ENCODE measurements at regions not wholly inside any gene's neighbourhood (a gene's known extent, or its start where the extent isn't known, plus 50 kb on each side); places are given as distances from the start of the nearest gene placed in this dataset.

DNA sequence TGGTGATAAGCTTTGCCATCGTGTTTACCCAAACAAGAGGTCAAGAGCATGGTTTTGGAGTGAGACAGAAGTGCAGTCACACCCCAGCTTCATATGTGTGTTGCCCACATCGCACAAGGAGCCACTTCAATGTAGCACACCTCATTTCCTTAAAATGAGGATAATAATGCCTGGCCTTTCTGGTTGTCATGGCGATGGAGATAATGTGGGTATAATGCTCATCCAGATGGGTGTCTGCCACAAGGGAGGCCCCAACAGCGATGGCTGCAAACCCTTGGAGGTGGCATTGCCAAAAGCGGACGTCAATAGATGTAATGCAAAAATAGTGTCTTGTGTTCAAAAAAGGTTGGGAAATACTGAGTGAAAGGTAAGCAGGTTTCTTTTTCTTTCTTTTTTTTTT lies 83.1 kb upstream of the AJAP1 start:
- ChIA-PET CTCF (no interaction called here), POLR2A (no interaction called here)

DNA sequence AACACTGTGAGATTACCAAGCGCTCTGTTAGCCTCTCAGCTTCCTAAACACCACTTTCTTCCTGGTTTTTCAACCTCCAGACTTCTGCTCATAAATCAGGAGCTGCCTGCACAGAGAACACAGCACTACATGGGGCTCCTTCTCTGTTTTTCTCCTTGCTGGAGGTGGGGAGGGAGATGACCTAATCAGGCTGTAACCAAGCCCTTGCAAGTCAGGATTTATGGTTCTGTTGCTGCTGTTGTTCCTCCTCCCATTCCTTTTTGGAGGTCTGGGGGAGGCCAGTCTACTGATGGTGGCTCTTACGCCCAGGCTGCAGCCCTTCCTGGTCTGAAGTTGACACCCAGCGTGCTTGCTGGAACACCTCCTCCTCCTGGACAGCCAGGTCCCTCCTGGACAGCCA lies 80.9 kb upstream of the AJAP1 start:
- ChIA-PET POLR2A (no interaction called here), CTCF (no interaction called here)

DNA sequence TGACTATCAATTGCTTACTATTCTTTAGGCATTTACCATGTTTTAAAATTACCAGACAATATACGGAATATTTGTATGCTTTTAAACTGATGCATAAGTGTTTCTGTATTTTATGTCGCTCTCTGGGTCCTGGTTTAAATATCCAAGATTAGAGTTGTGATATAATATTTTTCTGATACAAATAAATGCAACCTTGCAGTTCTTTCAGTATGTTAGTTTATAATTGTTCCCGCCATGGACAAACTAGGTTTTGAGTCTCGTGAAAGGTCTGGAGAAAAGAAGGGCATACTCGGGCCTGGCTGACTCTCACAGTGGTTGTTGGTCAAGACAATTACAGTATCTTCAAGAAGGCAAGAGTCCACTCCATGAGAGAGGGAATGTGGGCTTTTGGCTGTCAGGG lies 72.6 kb upstream of the AJAP1 start:
- ChIA-PET CTCF (no interaction called here), POLR2A (no interaction called here)

DNA sequence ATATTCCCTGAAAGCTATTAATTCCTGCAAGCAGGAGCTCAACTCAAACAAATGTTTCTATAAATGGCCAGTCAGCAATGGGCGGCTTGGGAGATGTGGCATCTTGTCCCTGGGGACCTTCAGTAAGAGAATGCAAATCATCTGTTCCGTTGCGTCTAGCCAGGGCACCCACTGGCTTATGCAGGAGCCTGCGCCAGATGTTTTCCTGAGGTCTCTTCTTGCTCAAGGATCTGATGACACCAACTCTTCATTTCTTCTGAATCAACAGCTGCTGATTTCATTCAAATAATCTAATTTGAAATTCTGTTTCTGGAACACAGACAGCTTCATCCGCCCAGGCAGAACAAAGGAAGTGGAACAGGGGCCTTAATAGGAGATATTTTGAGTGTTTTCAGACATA lies 70.0 kb upstream of the AJAP1 start:
- POLR2A ChIA-PET, result no interaction called here
- CTCF ChIA-PET, result no interaction called here

DNA sequence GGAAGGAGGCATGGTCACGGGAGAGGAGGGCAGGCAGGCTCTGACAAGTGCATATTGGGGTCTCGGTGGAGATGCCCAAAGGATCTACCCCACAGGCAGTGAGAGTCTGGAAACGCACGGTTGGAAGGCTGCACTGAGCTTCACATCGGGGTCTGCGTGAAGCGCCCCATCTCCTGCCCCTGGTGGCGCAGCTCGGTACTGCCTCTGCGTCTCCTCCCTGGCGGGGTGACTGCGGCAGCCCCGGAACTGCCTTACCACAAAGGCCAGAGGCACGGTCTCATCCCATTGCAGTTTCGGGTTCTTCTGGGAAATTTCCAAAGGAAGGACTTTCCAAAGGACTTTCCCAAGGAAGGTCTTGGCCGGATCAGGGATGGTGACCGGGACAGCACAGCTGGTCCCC lies 69.2 kb upstream of the AJAP1 start:
- ChIA-PET CTCF (no interaction called here), POLR2A (no interaction called here)

DNA sequence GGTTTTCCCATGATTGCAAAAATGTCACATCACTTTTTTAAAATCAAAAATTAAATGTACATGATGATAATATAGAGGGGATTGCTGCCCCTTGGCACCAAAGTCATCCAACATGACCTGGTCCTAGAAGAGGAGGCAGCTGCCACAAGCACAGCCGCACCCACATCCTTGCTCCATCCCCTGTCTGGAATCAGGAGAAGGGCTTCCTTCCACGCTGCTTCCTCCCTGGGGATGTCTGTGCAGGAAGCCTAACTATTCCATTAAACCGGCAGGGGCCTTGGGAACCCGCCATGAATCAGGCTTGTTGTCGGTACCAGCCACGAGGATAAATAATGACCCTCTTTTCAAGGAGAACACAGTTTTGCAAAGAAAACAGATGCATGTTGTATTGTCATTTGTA lies 68.7 kb upstream of the AJAP1 start:
- POLR2A ChIA-PET, result no interaction called here
- CTCF ChIA-PET, result no interaction called here

DNA sequence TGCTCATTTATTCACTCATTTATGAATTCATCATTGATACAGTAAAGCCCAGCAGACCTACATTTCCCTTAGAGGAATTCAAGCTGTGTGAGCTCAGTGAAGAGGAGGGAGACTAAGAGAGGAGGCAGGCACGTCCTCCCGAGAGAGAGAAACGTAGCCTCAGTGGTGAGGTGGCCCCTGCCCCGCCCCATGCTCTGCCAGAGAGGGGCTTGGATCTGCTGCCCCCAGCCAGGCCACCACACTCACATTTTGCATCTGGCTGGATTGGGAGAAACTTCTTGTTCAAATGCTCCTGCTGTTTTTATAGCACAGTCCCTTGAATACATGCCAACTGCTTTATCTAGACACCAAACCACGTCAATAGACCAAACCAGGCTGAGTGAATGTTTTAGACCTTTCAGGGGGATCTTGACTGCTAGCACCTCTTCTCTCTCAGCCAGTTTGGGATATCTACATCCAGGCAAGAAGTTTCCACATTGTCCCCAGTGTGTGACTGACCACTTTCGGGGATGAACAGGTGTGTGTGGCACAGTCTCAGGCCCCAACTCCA lies 67.7 kb upstream of the AJAP1 start:
- CTCF ChIA-PET, result no interaction called here
- POLR2A ChIA-PET, result no interaction called here

DNA sequence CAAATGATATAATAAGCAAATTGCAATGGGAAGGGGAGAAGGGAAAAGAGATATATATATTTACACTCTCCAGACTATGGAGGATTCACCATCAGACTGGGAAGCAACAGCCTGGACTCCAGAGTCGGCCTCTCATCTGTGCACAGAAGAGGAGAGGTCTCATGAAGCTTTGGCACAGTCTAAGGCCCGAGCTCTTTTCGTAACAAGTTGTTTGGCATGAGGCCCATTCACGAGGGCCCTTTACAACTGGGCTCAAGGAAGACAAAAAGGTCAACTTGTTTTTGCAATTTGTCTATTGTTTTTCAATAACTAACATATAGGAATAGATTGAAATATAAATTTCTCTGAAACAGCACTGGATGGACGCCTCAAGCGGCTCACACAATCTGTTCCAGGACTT lies 66.7 kb upstream of the AJAP1 start:
- CTCF ChIA-PET, result no interaction called here
- POLR2A ChIA-PET, result no interaction called here

DNA sequence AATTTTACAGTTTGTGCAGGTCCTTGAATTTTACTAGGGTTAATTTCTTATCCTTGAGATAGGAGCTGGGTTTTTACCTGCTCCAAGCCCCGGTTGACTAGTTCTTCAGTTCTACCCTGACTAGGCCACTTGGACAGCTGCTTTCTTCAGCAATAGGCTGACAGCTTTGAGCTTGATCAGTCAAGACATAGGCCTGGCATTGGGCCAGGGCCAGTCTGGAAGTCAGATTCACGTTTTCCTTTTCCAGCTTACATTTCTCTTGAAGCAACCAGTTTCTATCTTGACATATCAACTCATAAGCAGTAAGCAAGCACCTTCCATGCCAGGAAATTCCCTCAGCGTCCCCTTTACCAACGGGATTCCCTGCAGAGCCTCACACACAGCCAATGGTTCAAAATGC lies 63.7 kb upstream of the AJAP1 start:
- POLR2A ChIA-PET, result no interaction called here
- CTCF ChIA-PET, result no interaction called here

DNA sequence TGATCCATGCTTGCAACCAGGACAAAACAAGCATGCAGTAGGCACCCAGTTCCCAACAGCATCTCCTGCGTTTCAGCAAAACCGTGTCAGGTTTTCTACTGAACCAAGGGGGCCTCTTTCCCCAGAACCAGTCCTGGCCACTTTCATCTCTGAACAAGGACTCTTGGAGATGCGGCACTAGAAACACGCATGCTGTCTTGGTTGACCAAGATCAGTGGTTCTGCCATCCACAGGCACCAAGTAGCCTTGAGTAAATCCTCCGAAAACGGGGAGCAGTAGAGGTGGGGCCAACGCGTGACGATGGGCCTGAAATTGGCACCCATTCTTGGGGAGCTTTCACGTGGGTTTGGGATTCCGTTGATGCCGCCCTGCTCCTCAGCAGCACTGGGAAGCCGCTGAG lies 62.5 kb upstream of the AJAP1 start:
- ChIA-PET CTCF (no interaction called here), POLR2A (no interaction called here)

DNA sequence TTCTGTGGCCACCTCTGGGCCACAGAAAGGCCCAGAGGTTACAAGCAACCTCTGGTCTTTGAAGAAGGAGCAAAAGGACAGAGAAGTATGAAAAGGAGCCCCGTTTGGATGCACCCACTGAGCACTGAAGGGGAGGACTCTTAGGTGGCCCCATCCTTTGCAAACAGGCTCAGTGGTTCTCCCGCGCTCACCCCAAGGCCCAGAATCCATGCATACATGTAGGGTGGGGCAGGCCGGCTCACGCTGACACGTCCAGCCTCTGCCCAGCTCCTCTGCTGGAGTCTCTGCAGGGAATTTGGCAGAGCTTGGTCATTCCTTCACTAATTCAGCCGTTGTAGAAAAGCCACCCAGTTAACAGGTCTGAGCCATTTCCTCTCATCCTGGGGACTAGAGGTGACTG lies 61.3 kb upstream of the AJAP1 start:
- ChIA-PET CTCF (no interaction called here), POLR2A (no interaction called here)

DNA sequence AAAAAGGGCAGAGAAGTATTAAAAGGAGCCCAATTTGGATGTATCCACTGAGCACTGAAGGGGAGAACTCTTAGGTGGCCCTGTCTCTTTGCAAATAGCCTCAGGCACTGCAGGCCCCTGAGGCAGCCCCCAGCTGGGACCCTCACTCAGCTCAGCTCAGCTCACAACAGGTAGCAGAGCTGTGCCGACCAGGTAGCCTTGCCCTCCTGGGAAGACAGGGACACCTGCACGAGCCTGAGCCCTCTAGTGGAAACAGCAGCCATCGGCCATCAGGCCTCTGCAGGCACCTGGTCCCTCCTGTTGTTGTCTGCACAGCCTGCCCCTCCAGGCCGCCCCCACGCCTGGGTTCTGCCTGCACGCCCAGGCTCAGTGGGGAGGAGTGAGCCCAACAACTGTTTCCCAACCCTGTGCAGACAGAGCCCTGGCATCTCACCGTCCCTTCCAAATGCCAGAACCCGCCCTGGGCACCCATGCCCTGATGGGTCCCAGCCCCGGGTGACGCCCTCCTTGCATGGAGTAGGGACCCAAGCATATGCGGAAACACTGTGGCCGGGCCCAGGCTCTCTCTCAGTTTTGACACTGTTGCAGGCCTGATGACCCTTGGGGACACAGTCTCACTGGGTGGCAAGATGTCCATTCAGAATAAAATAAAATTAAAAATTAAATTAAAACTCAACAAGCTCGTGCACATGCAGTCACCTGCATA lies 60.0 kb upstream of the AJAP1 start:
- POLR2A ChIA-PET, result no interaction called here
- CTCF ChIA-PET, result no interaction called here

DNA sequence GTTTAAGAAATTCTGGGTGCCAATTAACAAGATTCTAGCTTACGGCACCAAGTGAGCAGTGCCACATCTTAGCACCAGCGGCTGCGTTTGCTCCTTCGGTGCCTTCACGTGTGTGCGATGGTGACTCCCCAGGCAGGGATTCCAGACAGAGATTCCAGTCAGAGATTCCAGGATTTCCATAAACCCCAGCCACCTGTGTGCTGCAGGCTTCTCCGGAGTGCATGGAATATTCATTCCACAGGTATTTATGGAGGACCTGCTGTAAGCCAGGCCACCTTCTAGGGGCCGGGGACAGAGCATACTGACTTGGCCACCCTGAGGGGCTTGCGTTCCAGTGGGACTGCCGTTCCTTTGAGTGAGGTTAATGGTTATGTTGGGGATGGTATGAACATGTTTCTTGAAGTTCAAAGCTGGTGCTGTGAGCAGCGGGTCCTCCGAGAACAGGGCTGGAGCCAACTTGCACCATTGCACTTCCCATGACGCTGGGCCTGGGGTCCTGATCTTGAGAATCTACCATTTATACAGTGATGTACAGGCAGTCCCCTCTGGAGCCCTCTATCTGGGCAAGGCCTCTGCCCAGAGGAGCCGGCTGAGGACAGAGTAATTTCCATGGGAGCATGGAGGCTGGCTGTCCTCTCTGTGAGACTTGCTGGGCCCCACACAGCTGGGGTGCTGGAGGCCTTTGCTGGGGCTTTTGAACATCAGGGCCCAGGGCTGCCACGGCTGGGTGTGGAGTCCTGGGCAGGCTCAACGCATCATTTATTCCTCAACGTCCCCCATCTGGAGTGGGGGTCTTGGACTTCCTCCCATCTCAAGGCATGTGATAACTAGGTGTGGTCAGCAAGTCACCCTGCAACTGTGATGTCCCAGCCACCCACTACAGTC lies 58.8 kb upstream of the AJAP1 start:
- ChIA-PET POLR2A (no interaction called here), CTCF (no interaction called here)

DNA sequence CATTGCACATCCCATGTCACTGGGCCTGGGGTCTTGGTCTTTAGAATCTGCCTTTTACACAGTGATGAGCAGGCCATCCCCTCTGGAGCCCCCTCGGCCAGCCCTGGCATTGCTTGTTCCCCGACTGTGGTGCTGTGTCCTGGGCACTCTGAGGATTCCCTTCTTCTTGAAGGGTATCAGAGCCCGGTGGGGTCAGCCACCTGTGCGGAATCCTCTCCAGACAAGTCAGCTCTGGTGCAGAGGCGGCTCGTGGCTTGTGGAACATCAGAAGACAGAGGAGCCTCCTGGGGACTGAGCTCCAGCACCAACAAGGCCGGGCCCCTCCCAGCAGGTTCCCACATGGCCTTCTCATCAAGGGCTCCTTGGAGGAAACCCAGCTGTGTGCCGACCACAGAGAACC lies 57.9 kb upstream of the AJAP1 start:
- ChIA-PET CTCF (no interaction called here), POLR2A (no interaction called here)

DNA sequence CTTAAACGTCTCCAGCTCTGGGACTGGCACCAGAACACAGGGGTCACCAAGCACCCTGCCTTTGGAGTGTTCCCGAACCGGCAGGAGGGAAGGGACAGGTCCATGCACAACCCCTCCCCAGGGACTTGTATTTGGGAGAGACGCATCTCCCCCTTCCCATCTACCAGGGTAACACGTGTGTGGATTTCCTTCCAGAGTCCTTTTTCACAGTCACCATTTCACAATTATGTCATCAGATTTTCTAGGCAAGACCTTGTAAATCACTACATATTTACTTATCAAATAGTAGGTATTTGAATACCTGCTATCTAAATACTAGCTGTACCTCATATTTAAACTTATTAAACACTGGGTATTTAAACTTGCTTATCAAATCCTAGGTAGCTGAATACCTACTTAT lies 57.4 kb upstream of the AJAP1 start:
- ChIA-PET CTCF (no interaction called here), POLR2A (no interaction called here)

DNA sequence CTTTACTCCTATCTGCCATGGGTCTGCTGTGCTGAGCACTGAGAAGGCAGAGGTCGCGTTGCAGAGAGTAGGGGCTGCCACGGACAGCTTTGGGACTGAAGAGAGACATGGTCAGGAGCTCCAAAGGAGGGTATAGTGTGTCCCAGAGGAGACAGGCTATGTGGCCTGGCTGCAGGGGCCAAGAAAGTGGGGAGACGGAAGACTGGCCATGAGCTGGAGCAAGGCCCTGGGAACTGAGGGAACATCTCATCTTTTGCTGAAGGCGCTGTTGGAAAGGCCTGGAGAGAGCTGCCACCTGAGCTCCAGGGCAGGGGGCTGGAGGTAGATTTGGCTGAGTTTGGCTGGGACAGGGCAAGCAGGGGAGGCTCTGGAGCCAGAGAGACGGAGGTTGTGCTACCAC lies 55.8 kb upstream of the AJAP1 start:
- ChIA-PET POLR2A (no interaction called here), CTCF (no interaction called here)

DNA sequence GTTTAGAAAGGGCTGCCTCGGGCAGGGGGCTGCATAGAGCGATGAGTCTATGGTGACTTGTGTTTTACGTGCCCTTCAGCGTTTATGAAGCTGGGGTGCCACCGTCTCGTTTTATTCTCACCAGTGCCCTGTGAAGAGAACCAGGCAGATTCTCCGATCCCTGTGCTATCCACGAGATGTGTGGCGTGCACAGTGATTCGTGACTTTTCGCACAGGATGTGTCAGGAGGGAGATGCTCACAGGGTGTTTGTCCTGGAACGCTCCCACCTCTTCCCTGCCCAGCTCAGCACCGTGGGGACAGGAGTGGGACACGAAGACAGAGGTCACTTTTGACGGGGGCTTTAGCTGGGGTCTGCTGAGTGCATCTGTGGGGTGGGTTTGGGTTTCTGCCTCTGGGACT lies 54.9 kb upstream of the AJAP1 start:
- POLR2A ChIA-PET, result no interaction called here
- CTCF ChIA-PET, result no interaction called here

DNA sequence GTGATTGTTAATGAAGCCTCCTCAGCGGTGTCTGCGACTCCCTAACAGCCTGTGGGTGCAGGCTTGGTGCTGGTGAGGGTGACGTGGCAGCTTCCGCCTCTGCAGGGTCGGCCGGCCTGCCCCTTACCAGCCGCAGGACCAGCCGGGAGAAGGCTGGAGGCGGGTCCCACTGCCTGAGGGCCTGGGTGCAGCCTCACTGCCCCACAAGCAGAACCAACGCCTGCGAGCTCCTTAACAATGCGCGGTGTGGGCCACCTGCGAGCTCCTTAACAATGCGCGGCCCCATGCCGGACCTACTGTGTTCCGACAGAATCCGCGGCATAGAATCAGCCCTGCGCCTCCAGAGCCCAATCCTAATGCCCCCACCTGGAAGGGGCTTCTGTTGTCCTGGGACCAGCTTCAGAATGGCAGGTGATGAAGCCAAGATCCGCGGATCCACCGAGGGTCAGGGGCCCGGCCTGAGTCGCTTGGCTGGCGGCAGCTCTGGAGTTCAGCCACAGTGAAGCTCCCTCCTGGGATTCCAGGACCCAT lies 54.4 kb upstream of the AJAP1 start:
- ChIA-PET POLR2A (no interaction called here), CTCF (no interaction called here)

DNA sequence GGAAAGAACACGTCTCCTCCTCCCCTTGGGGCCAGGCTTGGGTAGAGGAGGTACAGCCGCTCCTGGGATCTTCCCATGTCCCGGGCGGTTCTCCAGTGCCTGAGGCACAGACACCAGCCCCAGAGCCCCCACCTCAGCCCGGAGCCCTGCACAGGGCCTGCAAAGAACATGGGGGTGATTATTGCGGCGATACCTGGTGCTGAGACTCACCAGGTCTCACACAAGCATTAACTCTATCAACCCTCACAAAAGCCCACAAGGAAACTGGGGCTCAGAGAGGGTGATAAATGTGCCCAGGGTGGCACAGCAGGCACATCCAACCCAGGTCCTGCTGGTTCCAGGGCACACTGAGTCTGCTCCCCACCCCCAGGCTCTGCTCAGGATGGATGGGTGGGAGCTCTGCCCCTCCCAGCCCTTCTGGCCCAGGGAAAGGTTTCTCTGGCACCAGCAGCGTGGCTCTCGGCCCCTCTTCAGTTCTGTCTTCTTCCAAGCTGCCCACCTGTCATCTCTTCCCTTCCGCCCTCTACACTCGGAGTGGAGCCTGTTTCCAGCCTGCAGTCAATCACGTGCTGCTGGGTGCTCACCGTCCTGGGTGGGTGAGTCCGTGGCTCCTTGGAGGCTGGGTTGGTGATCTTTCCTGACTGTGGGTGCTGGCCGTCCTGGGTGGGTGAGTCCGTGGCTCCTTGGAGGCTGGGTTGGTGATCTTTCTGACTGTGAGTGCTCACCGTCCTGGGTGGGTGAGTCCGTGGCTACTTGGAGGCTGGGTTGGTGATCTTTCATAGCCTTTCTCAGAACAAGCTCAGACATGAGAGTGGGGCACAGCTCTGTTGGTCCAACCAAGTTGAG lies 53.6 kb upstream of the AJAP1 start:
- ChIA-PET POLR2A (no interaction called here), CTCF (no interaction called here)

DNA sequence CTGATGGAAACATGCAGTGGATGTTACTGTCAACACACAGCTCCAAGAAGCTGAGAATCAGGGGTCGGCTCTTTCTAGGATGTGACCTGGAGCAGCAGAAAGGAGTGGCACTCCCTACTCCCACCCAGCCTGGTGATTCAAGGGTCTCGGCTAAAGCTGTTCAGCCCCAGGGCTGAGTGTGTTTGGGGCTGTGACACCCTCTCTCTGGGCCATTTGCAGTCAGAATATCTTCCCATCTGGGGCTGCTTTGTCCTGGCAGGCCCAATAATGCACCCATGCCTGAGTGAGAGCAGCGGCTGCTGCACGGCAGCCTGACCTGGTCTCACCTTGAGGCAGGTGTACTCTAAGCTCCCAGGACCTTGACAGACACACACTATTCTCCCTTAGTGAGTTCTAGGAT lies 52.5 kb upstream of the AJAP1 start:
- ChIA-PET POLR2A (no interaction called here), CTCF (no interaction called here)
